ENCODE measurements at regions not wholly inside any gene's neighbourhood (a gene's known extent, or its start where the extent isn't known, plus 50 kb on each side); places are given as distances from the start of the nearest gene placed in this dataset.

- Histone ChIP-seq H3K4me1 (ENCODE audit: control insufficient read depth in 2 of 2, insufficient read depth in 1 of 2, low read depth in 1 of 2, low read length in 2 of 2) (no peaks in the 10 kb centered on the region), H3K36me3 (replicated peaks in 1 of 2; ENCODE audit: control insufficient read depth in 2 of 2, insufficient read depth in 2 of 2, low read length in 2 of 2) (no peaks in the 10 kb centered on the region), H3K4ac (ENCODE audit: low read length) (no peak overlapping the region), H3K23ac (ENCODE audit: low read depth, low read length, poor library complexity) (no peak overlapping the region), H3K79me1 (ENCODE audit: low read depth, low read length) (no peaks in the 10 kb centered on the region), H2BK15ac (ENCODE audit: low read length) (no peak overlapping the region), H2AK5ac (ENCODE audit: low read depth, low read length) (no peak overlapping the region), H3K9me3 (replicated peaks in 1 of 2; ENCODE audit: control insufficient read depth in 2 of 2, insufficient read depth in 1 of 2, low read depth in 1 of 2, low read length in 2 of 2) (peaks cover 0 to 2% of the 10 kb centered on the region in 2 donors), H3K27ac (replicated peaks; ENCODE audit: low read length) (no peak overlapping the region), H2BK5ac (ENCODE audit: low read length) (no peak overlapping the region), H2BK120ac (ENCODE audit: low read depth, low read length) (no peak overlapping the region), H3K4me3 (ENCODE audit: low read length in 2 of 2) (no peak overlapping the region), H3K4me2 (ENCODE audit: insufficient read depth, low read length, poor library complexity, severe bottlenecking) (no peak overlapping the region), H3K18ac (ENCODE audit: low read length) (no peak overlapping the region), H4K91ac (ENCODE audit: low read depth, low read length, poor library complexity) (no peak overlapping the region), H2BK12ac (ENCODE audit: low read length) (no peak overlapping the region), H3K9ac (ENCODE audit: low read depth, low read length, poor library complexity) (no peak overlapping the region), H3K27me3 (ENCODE audit: control insufficient read depth in 3 of 3, insufficient read depth in 3 of 3, low read depth in 1 of 3, low read length in 3 of 3) (no peaks in the 10 kb centered on the region), H3K14ac (ENCODE audit: low read length) (no peak overlapping the region), H2AFZ (ENCODE audit: low read length) (no peak overlapping the region), H4K8ac (ENCODE audit: low read depth, low read length) (no peak overlapping the region)
- WGBS, 2 donors (ENCODE audit: extremely low coverage in 2 of 2, insufficient read length in 2 of 2, insufficient replicate concordance in 1 of 2): no CpG with 5 or more reads among the region's 2 CpGs
- DNase-seq (ENCODE audit: low spot score): no peak
Observed at GRCh38 chr2:78417355-78417754, 608.1 kb upstream of the REG3G start.

DNA sequence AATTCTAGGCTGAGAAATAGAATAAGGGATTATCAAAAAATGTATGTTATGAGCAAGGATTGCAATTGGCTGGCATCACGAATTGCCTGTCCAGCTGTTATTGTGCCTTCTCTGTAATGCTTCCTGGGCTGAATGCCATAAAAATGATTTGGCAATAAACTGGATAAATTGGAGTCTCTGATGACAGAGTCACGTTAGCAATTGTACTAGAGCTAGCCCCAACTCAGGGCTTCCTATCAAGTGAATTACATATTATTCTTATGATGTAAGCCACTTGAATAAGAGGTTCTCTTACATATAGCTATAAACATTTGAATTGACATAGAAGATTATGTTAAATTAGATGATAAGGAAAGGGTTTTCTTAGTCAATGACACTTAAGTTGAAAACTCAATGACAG is 607.5 kb upstream of the REG3G start:
- Histone ChIP-seq H3K14ac (ENCODE audit: low read length) (no peak overlapping the region), H3K23ac (ENCODE audit: low read depth, low read length, poor library complexity) (no peak overlapping the region), H3K79me1 (ENCODE audit: low read depth, low read length) (no peaks in the 10 kb centered on the region), H3K18ac (ENCODE audit: low read length) (no peak overlapping the region), H3K4me2 (ENCODE audit: insufficient read depth, low read length, poor library complexity, severe bottlenecking) (no peak overlapping the region), H2BK15ac (ENCODE audit: low read length) (no peak overlapping the region), H2AFZ (ENCODE audit: low read length) (no peak overlapping the region), H2BK5ac (ENCODE audit: low read length) (no peak overlapping the region), H3K4ac (ENCODE audit: low read length) (no peak overlapping the region), H2AK5ac (ENCODE audit: low read depth, low read length) (no peak overlapping the region), H3K9me3 (replicated peaks in 1 of 2; ENCODE audit: control insufficient read depth in 2 of 2, insufficient read depth in 1 of 2, low read depth in 1 of 2, low read length in 2 of 2) (peaks cover 0 to 2% of the 10 kb centered on the region in 2 donors), H4K91ac (ENCODE audit: low read depth, low read length, poor library complexity) (no peak overlapping the region), H3K36me3 (replicated peaks in 1 of 2; ENCODE audit: control insufficient read depth in 2 of 2, insufficient read depth in 2 of 2, low read length in 2 of 2) (no peaks in the 10 kb centered on the region), H2BK12ac (ENCODE audit: low read length) (no peak overlapping the region), H4K8ac (ENCODE audit: low read depth, low read length) (no peak overlapping the region), H2BK120ac (ENCODE audit: low read depth, low read length) (no peak overlapping the region), H3K4me3 (ENCODE audit: low read length in 2 of 2) (no peak overlapping the region), H3K27me3 (ENCODE audit: control insufficient read depth in 3 of 3, insufficient read depth in 3 of 3, low read depth in 1 of 3, low read length in 3 of 3) (no peaks in the 10 kb centered on the region), H3K4me1 (ENCODE audit: control insufficient read depth in 2 of 2, insufficient read depth in 1 of 2, low read depth in 1 of 2, low read length in 2 of 2) (no peaks in the 10 kb centered on the region), H3K27ac (replicated peaks; ENCODE audit: low read length) (no peak overlapping the region), H3K9ac (ENCODE audit: low read depth, low read length, poor library complexity) (no peak overlapping the region)
- no CpG with 5 or more reads among the region's 2 CpGs for WGBS, 2 donors (ENCODE audit: extremely low coverage in 2 of 2, insufficient read length in 2 of 2, insufficient replicate concordance in 1 of 2)
- DNase-seq (ENCODE audit: low spot score): no peak

- Histone ChIP-seq H3K4me2 (ENCODE audit: insufficient read depth, low read length, poor library complexity, severe bottlenecking) (no peak overlapping the region), H3K14ac (ENCODE audit: low read length) (no peak overlapping the region), H3K4ac (ENCODE audit: low read length) (no peak overlapping the region), H3K9ac (ENCODE audit: low read depth, low read length, poor library complexity) (no peak overlapping the region), H3K36me3 (replicated peaks in 1 of 2; ENCODE audit: control insufficient read depth in 2 of 2, insufficient read depth in 2 of 2, low read length in 2 of 2) (no peaks in the 10 kb centered on the region), H3K4me3 (ENCODE audit: low read length in 2 of 2) (no peak overlapping the region), H3K9me3 (replicated peaks in 1 of 2; ENCODE audit: control insufficient read depth in 2 of 2, insufficient read depth in 1 of 2, low read depth in 1 of 2, low read length in 2 of 2) (peaks cover 0 to 2% of the 10 kb centered on the region in 2 donors), H3K4me1 (ENCODE audit: control insufficient read depth in 2 of 2, insufficient read depth in 1 of 2, low read depth in 1 of 2, low read length in 2 of 2) (no peaks in the 10 kb centered on the region), H4K8ac (ENCODE audit: low read depth, low read length) (no peak overlapping the region), H2BK5ac (ENCODE audit: low read length) (no peak overlapping the region), H4K91ac (ENCODE audit: low read depth, low read length, poor library complexity) (no peak overlapping the region), H3K27ac (replicated peaks; ENCODE audit: low read length) (no peak overlapping the region), H2BK15ac (ENCODE audit: low read length) (no peak overlapping the region), H3K27me3 (ENCODE audit: control insufficient read depth in 3 of 3, insufficient read depth in 3 of 3, low read depth in 1 of 3, low read length in 3 of 3) (no peaks in the 10 kb centered on the region), H3K23ac (ENCODE audit: low read depth, low read length, poor library complexity) (no peak overlapping the region), H3K18ac (ENCODE audit: low read length) (no peak overlapping the region), H2BK120ac (ENCODE audit: low read depth, low read length) (no peak overlapping the region), H2BK12ac (ENCODE audit: low read length) (no peak overlapping the region), H2AFZ (ENCODE audit: low read length) (no peak overlapping the region), H3K79me1 (ENCODE audit: low read depth, low read length) (no peaks in the 10 kb centered on the region), H2AK5ac (ENCODE audit: low read depth, low read length) (no peak overlapping the region)
- no CpG with 5 or more reads among the region's 1 CpG for WGBS, 2 donors (ENCODE audit: extremely low coverage in 2 of 2, insufficient read length in 2 of 2, insufficient replicate concordance in 1 of 2)
- no peak for DNase-seq (ENCODE audit: low spot score)
Observed at GRCh38 chr2:78420132-78420531, 605.4 kb upstream of the REG3G start.

GRCh38 chr2:78423631-78424030 is 601.9 kb upstream of the REG3G start:
- no peak overlapping the region for H3K18ac ChIP-seq (ENCODE audit: low read length)
- no peak overlapping the region for H3K4me3 ChIP-seq (ENCODE audit: low read length in 2 of 2)
- H2BK120ac ChIP-seq (ENCODE audit: low read depth, low read length): no peak overlapping the region
- no peak overlapping the region for H3K27ac ChIP-seq (replicated peaks; ENCODE audit: low read length)
- no peak overlapping the region for H2BK5ac ChIP-seq (ENCODE audit: low read length)
- H2AK5ac ChIP-seq (ENCODE audit: low read depth, low read length): no peak overlapping the region
- H3K4ac ChIP-seq (ENCODE audit: low read length): no peak overlapping the region
- no peak overlapping the region for H3K14ac ChIP-seq (ENCODE audit: low read length)
- no peaks in the 10 kb centered on the region for H3K27me3 ChIP-seq (ENCODE audit: control insufficient read depth in 3 of 3, insufficient read depth in 3 of 3, low read depth in 1 of 3, low read length in 3 of 3)
- no peak overlapping the region for H2AFZ ChIP-seq (ENCODE audit: low read length)
- no peak for DNase-seq (ENCODE audit: low spot score)
- H4K8ac ChIP-seq (ENCODE audit: low read depth, low read length): no peak overlapping the region
- WGBS, 2 donors (ENCODE audit: extremely low coverage in 2 of 2, insufficient read length in 2 of 2, insufficient replicate concordance in 1 of 2): no CpG with 5 or more reads among the region's 1 CpG
- H3K23ac ChIP-seq (ENCODE audit: low read depth, low read length, poor library complexity): no peak overlapping the region
- H3K9me3 ChIP-seq (replicated peaks in 1 of 2; ENCODE audit: control insufficient read depth in 2 of 2, insufficient read depth in 1 of 2, low read depth in 1 of 2, low read length in 2 of 2): peaks cover 0 to 2% of the 10 kb centered on the region in 2 donors
- no peaks in the 10 kb centered on the region for H3K4me1 ChIP-seq (ENCODE audit: control insufficient read depth in 2 of 2, insufficient read depth in 1 of 2, low read depth in 1 of 2, low read length in 2 of 2)
- H2BK15ac ChIP-seq (ENCODE audit: low read length): no peak overlapping the region
- H4K91ac ChIP-seq (ENCODE audit: low read depth, low read length, poor library complexity): no peak overlapping the region
- no peak overlapping the region for H2BK12ac ChIP-seq (ENCODE audit: low read length)
- H3K79me1 ChIP-seq (ENCODE audit: low read depth, low read length): no peaks in the 10 kb centered on the region
- no peaks in the 10 kb centered on the region for H3K36me3 ChIP-seq (replicated peaks in 1 of 2; ENCODE audit: control insufficient read depth in 2 of 2, insufficient read depth in 2 of 2, low read length in 2 of 2)
- no peak overlapping the region for H3K9ac ChIP-seq (ENCODE audit: low read depth, low read length, poor library complexity)
- H3K4me2 ChIP-seq (ENCODE audit: insufficient read depth, low read length, poor library complexity, severe bottlenecking): no peak overlapping the region
